HCT116 (cell line): ENCODE measurements at regions not wholly inside any gene's neighbourhood (a gene's known extent, or its start where the extent isn't known, plus 50 kb on each side); places are given as distances from the start of the nearest gene placed in this dataset.

Experiments
- ATAC-seq: fragments of 200-7000 bp; cut with Tn5 transposase; 2 replicates; pipeline ENCODE4 v1.9.1; 2020; ENCODE audit warnings: mild to moderate bottlenecking, moderate library complexity
- BruUV-seq: library from RNA; stranded (reverse); fragments of 400-500 nt; replicated peaks from 2 replicates; lab custom pipeline; 2021; lab: Mats Ljungman, UMichigan
- CTCF ChIA-PET: fragments of 300-600 bp; sonication (Branson Sonifier 250); formaldehyde crosslinking; loops from one replicate; lab custom pipeline; 2021; ENCODE audit warnings: antibody characterized with exemption; lab: Charles Lee
- POLR2A ChIA-PET: fragments of 300-600, 350-600 bp; sonication (Branson Sonifier 250); formaldehyde crosslinking; loops from one replicate; lab custom pipeline; 2021; ENCODE audit warnings: antibody characterized with exemption; lab: Charles Lee
- RAD21 ChIA-PET, 2 experiments: fragments of 300-600 bp; sonication (Branson Sonifier 250); formaldehyde crosslinking; loops; one replicate each; lab custom pipeline; 2023; ENCODE audit warnings: low total read pairs in 2 of 2; ENCODE audit not compliant: uncharacterized antibody in 2 of 2, unreplicated experiment in 2 of 2, low non-redundant PET in 1 of 2; lab: Charles Lee
- DNase-seq: peaks from one replicate; pipeline ENCODE4 v3.0.0-alpha.2; 2010; ENCODE audit warnings: low read depth, low spot score
- H2AFZ ChIP-seq: fragments of 200-600 bp; shearing (Covaris generic), sonication (generic); 2 replicates; pipeline ENCODE4 v1.6.1; 2017; ENCODE audit warnings: low read depth, mixed run types, mixed read lengths, antibody characterized with exemption, low read length; ENCODE audit not compliant: poor library complexity, severe bottlenecking
- H3K27ac ChIP-seq: 2 replicates; pipeline ENCODE4 v1.5.1; 2012; ENCODE audit warnings: low read depth, low read length
- H3K27me3 ChIP-seq: fragments of 200-600 bp; sonication (generic); 2 replicates; pipeline ENCODE4 v1.6.1; 2016; ENCODE audit warnings: mixed run types, low read length, mixed read lengths; ENCODE audit not compliant: insufficient read depth
- H3K36me3 ChIP-seq, 2 experiments: fragments of 200-500 bp in 1 of 2; fragments of 200-600 bp in 1 of 2; sonication (Bioruptor generic) in 1 of 2; sonication (generic) in 1 of 2; 2 replicates each; pipeline versions ENCODE4 v1.5.1 to v1.6.1; 2014 to 2016; ENCODE audit warnings: low read length in 2 of 2, inconsistent platforms in 1 of 2, mixed read lengths in 1 of 2, mixed run types in 1 of 2; ENCODE audit not compliant: insufficient read depth in 2 of 2, control insufficient read depth in 1 of 2
- H3K4me1 ChIP-seq, 2 experiments: fragments of 200-600 bp in 1 of 2; sonication (generic) in 1 of 2; 2 replicates each; pipeline versions ENCODE4 v1.5.1 to v1.6.1; 2012 to 2017; ENCODE audit warnings: low read length in 2 of 2, inconsistent platforms in 1 of 2, mild to moderate bottlenecking in 1 of 2, mixed read lengths in 1 of 2, mixed run types in 1 of 2, moderate library complexity in 1 of 2; ENCODE audit not compliant: insufficient read depth in 2 of 2, control insufficient read depth in 1 of 2
- H3K4me2 ChIP-seq: fragments of 200-600 bp; sonication (generic); 2 replicates; pipeline ENCODE4 v1.6.1; 2017; ENCODE audit warnings: mixed run types, low read length, mixed read lengths
- H3K4me3 ChIP-seq, 2 experiments: fragments of 200-600 bp in 1 of 2; sonication (generic) in 1 of 2; replicated peaks in 1 of 2; 2 replicates each; pipeline ENCODE4 v1.5.1; 2011 to 2016; ENCODE audit warnings: low read length in 2 of 2, control low read depth in 1 of 2, low read depth in 1 of 2, mild to moderate bottlenecking in 1 of 2, mixed read lengths in 1 of 2, mixed run types in 1 of 2
- H3K79me2 ChIP-seq: fragments of 200-600 bp; sonication (generic); 2 replicates; pipeline ENCODE4 v1.6.1; 2017; ENCODE audit warnings: mild to moderate bottlenecking, mixed run types, low read length, moderate library complexity, mixed read lengths; ENCODE audit not compliant: insufficient read depth
- H3K9ac ChIP-seq: fragments of 200-600 bp; sonication (generic); 2 replicates; pipeline ENCODE4 v1.6.1; 2016; ENCODE audit warnings: low read length, mixed read lengths
- H3K9me2 ChIP-seq: fragments of 200-600 bp; sonication (generic), shearing (Covaris generic); 2 replicates; pipeline ENCODE4 v1.6.1; 2017; ENCODE audit warnings: mixed run types, mild to moderate bottlenecking, moderate library complexity; ENCODE audit not compliant: insufficient read depth
- H3K9me3 ChIP-seq, 2 experiments: fragments of 200-500 bp in 1 of 2; fragments of 200-600 bp in 1 of 2; sonication (Bioruptor generic) in 1 of 2; sonication (generic) in 1 of 2; 2 replicates each; pipeline ENCODE4 v1.6.1; 2014 to 2017; ENCODE audit warnings: low read length in 2 of 2, mixed read lengths in 2 of 2, inconsistent platforms in 1 of 2, low read depth in 1 of 2, mild to moderate bottlenecking in 1 of 2, mixed run types in 1 of 2, moderate library complexity in 1 of 2; ENCODE audit not compliant: control insufficient read depth in 1 of 2, insufficient read depth in 1 of 2
- H4K20me1 ChIP-seq: fragments of 200-600 bp; sonication (generic), shearing (Covaris generic); 2 replicates; pipeline ENCODE4 v1.6.1; 2017; ENCODE audit warnings: mixed run types, mild to moderate bottlenecking, moderate library complexity; ENCODE audit not compliant: insufficient read depth
- EZH2 ChIP-seq: fragments of 200-600 bp; sonication (generic); IDR thresholded peaks from 2 replicates; pipeline ENCODE4 v1.6.1; 2017; ENCODE audit warnings: antibody characterized with exemption, mixed run types
- POLR2A ChIP-seq: IDR thresholded peaks from 2 replicates; pipeline ENCODE4 v1.7.0; 2011; ENCODE audit warnings: borderline replicate concordance; ENCODE audit not compliant: insufficient read depth, insufficient read length; ENCODE audit errors: extremely low read depth
- POLR2AphosphoS5 ChIP-seq: IDR thresholded peaks from 2 replicates; pipeline ENCODE4 v1.6.1; 2011; ENCODE audit warnings: mild to moderate bottlenecking, low read depth, low read length, moderate library complexity
- REST ChIP-seq: IDR thresholded peaks from 2 replicates; pipeline ENCODE4 v1.6.1; 2012; ENCODE audit warnings: low read depth
- SIN3A ChIP-seq: IDR thresholded peaks from 2 replicates; pipeline ENCODE4 v1.6.1; 2012; ENCODE audit warnings: low read depth
- SRF ChIP-seq: IDR thresholded peaks from 2 replicates; pipeline ENCODE4 v1.6.1; 2012; ENCODE audit warnings: low read depth
- YY1 ChIP-seq: IDR thresholded peaks from 2 replicates; pipeline ENCODE4 v1.6.1; 2011; ENCODE audit warnings: low read length, low read depth, moderate library complexity, mild to moderate bottlenecking; ENCODE audit not compliant: insufficient replicate concordance; ENCODE audit errors: extremely low read depth
- intact Hi-C: fragments of 100-400 bp; cut with micrococcal nuclease; formaldehyde crosslinking; loops from 2 replicates; pipeline ENCODE4 v1.10.0; 2022
- TF ChIP-seq, protein P1 (sequence below): IDR thresholded peaks from 2 replicates; pipeline ENCODE4 v1.6.1; 2012

- no peak overlapping the region for H3K27ac ChIP-seq
- H3K9me3 ChIP-seq = no peaks in the 10 kb centered on the region
- no peak overlapping the region for H2AFZ ChIP-seq
- intact Hi-C loops = no loop called here
- H3K36me3 ChIP-seq = no peaks in the 10 kb centered on the region
- no peak overlapping the region for H3K4me2 ChIP-seq
- H3K27me3 ChIP-seq = no peaks in the 10 kb centered on the region
- POLR2A ChIA-PET = no interaction called here
- H3K4me1 ChIP-seq = no peaks in the 10 kb centered on the region
- DNase-seq (no peak), ATAC-seq (no peak)
- H3K4me3 ChIP-seq = no peak overlapping the region
- no peak for TF ChIP-seq SIN3A
- no peak for TF ChIP-seq EZH2
- TF ChIP-seq, protein P1, sequence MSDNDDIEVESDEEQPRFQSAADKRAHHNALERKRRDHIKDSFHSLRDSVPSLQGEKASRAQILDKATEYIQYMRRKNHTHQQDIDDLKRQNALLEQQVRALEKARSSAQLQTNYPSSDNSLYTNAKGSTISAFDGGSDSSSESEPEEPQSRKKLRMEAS = no peak
- no peak for TF ChIP-seq YY1
- TF ChIP-seq POLR2AphosphoS5 = no peak
- no peak for TF ChIP-seq POLR2A
- TF ChIP-seq SRF = no peak
- TF ChIP-seq REST = no peak
- H3K9me2 ChIP-seq = peaks cover 8% of the 10 kb centered on the region; the same call in 1 of the 2 replicates
- no peaks in the 10 kb centered on the region; the same call in 1 of the 2 replicates for H4K20me1 ChIP-seq
- BruUV-seq = no TSS peak
- RAD21 ChIA-PET = no interaction called here
- H3K9ac ChIP-seq = no peak overlapping the region
- CTCF ChIA-PET = no interaction called here
- no peaks in the 10 kb centered on the region for H3K79me2 ChIP-seq
Observed at GRCh38 chr7:119974972-119975371, 298.0 kb upstream of the KCND2 start.
